DLD1 (cell line): ENCODE measurements at regions not wholly inside any gene's neighbourhood (a gene's known extent, or its start where the extent isn't known, plus 50 kb on each side); places are given as distances from the start of the nearest gene placed in this dataset.

Experiments used
- in situ Hi-C: cut with HindIII; loops from 2 replicates; pipeline ENCODE4 v1.10.0; 2017; ENCODE audit warnings: low sequenced_read_pairs

- in situ Hi-C loops, result no loop called here
These were observed 167.6 kb downstream of the LINC00237 start for GRCh38 chr20:20938599-20938998.

DNA sequence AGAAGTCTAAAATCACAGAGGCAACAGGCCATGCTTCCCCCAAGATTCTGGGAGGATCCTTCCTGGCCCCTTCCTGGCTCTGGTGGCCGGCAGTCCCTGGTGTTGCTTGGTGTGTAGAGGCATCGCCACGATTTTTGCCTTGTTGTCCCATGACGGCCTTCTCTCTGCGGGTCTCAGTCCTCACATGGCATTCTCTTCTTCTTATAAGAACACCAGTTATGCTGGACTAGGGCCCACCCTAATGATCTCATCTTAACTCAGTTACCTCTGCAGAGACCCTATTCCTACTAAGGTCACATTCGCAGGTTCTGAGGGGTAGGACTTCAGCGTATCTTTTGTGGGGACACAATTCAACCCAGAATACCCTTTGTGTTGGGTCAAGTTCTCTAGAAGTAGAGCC, 168.0 kb downstream of the LINC00237 start:
- in situ Hi-C loops, result no loop called here

GRCh38 chr20:20933142-20933958, 172.8 kb downstream of the LINC00237 start:
- in situ Hi-C loops, result no loop called here

- in situ Hi-C loops, result no loop called here
These were observed 174.0 kb downstream of the LINC00237 start for GRCh38 chr20:20932156-20932555.

- in situ Hi-C loops, result no loop called here
These were observed 174.5 kb downstream of the LINC00237 start for GRCh38 chr20:20931632-20932031.

DNA sequence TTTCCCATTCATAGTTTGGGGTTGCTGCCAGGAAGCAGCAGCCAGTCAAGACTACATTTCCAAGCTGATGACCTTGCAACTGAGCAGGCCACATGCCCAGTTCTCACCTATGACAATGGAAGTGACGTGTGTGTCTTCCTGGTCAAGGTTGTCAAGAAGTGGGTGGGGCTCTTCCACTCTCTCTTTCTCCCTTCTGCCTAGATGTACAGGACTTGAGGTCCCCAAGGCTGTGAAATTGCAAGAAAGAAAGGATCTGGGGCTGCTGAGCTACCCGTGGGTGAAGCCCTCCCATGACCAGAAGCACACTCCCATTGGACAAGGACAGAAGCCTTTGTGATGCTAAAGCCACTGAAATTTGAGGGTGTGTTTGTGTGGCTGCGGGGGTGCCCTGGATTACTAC, 175.1 kb downstream of the LINC00237 start:
- in situ Hi-C loops, result no loop called here

DNA sequence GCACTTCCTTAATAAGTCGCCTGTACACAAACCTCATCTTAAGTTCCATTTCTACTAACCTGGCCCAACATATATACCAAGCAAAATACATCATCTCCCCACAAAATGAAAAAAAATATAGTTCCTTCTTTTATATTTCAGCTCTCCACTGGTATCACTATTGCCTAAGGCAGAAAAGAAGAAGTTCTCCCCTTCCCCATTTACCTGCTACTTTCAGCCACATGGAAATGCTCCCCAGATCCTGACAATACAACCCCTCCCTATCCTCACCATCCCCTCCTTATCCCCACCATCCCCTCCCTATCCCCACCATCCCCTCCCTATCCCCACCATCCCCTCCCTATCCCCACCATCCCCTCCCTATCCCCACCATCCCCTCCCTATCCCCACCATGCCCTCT, 175.7 kb downstream of the LINC00237 start:
- in situ Hi-C loops, result no loop called here

DNA sequence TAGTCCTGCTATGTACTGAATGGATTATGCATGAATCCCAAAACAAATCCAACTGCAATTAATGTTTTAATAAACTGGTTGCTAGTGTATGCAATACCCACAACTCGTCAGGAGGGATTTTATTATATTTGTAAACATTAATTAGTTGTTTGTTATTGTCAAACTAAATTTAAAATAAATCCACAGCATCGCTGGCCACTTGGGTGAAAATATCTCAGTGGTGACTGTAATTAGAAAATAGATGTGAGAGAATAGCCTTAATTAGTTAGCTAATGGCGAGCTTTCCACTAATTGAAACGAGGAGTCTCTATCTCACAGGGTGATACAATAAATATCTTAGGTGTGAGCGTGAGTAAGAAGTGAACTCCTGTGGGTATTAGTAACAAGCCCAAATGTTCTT, 176.8 kb downstream of the LINC00237 start:
- in situ Hi-C loops, result no loop called here

DNA sequence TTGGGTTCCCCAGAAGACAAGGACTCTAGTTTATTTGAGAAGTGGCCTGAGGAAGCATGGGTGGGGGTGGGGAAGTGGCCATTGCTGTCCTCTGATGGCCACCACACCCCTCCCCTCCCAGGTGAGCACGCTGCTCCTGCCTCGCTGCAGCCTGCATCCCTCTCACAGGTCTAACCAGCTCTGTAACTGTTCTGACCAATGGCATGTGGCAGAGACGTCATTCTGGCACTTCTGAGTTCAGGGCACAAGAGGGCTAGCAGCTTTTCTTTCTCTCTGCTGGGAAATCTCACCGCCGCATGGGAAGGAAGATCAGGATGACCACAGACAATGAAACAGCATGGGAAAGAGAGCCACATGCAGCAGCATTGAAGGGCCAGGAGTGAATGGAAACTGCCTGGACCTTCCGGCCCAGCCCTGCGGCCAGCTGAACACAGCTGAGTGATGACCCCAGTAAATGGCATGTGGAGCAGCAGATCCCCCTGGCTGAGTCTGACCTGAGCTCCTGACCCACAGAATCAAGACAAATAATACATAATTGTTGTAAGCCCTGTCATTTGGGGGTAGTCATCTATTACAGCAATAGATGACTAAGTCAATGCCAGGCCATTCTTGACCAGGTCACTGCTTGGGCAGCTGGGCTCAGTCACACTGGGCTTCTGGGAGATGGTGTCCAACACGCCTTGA, 179.8 kb downstream of the LINC00237 start:
- in situ Hi-C loops, result no loop called here

- in situ Hi-C loops, result no loop called here
These were observed 185.7 kb downstream of the LINC00237 start for GRCh38 chr20:20920433-20920832.

DNA sequence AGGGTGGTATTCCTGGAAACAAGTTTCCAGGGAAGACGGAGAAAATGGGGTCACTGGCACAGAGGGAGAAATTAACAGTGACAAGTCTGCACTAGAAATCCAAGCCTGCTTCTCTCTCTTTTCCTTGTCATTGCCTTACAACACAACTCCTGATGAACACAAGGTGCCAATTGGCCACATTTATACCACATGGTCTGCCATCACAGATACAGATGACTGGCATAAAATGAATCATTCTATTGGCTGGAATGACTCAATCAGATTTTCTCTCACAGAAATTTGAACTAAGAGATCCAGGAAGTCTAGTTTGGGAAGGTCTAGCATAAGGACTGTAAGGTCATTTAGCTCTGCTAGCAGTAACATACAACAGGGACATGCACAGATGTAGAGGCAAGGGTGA, 190.3 kb downstream of the LINC00237 start:
- in situ Hi-C loops, result no loop called here

GRCh38 chr20:20904501-20904831, 192.0 kb upstream of the RALGAPA2 start:
- in situ Hi-C loops, result no loop called here

- in situ Hi-C loops, result no loop called here
These were observed 191.5 kb upstream of the RALGAPA2 start for GRCh38 chr20:20903773-20904500.

DNA sequence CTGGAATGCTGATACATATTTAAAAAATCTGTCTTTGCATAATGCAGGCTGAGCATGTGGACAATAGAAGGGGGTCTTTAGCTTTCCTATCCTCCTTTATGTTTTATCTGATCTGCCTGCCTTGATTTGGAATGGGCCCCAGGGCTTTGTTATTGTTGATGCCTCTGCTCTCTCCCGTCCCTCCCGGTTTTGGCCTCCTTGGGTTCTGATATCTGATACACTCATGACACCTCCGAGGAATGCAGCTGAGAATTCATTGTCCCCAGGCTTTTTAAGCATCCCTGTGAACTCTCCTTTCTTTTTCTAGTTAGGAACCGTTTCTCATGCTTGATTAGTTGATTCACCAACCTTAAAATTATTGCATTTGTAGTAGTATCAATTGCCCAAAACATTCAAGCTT, 185.5 kb upstream of the RALGAPA2 start:
- in situ Hi-C loops, result no loop called here

- in situ Hi-C loops, result no loop called here
These were observed 184.7 kb upstream of the RALGAPA2 start for GRCh38 chr20:20897145-20897544.

DNA sequence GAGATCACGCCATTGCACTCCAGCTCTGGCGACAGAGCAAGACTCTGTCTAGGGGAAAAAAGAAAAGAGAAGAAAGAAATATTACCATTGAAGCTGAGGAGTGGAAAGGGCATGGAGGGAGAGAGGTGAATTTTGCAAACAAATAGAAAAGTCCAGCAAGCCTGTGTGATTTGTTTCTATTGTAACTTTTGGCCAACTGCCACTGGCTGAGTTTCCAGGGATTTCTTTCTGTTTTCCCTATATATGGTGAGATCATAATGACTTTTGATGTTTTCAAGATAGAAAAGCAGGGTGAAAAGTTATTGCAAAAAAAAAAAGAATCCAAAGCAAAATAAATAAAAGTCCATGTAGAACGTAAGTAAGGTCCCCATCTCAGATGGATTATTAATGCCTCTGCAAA, 184.2 kb upstream of the RALGAPA2 start:
- in situ Hi-C loops, result no loop called here

GRCh38 chr20:20895537-20895936, 183.1 kb upstream of the RALGAPA2 start:
- in situ Hi-C loops, result no loop called here

- in situ Hi-C loops, result no loop called here
These were observed 182.3 kb upstream of the RALGAPA2 start for GRCh38 chr20:20894753-20895152.

DNA sequence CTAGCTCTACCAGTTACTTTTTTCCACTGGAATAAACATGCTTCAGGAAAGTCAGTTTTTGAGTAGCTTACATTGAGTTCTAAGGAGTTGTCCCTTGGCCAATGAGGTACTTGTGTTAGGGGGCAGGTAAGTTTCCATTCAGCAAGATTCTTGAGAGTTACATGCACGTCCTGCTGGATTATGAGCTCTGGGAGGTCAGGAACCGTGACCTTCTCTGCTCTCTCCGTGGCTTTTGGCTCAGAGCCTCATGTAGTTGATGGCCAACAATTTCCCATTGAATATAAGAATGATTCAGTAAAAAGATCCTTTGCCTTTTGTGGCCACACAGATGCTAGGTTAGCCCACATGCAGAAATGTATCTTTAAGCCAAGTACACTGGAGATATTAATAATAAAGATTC, 181.8 kb upstream of the RALGAPA2 start:
- in situ Hi-C loops, result no loop called here

GRCh38 chr20:20892328-20892727, 179.9 kb upstream of the RALGAPA2 start:
- in situ Hi-C loops, result no loop called here

DNA sequence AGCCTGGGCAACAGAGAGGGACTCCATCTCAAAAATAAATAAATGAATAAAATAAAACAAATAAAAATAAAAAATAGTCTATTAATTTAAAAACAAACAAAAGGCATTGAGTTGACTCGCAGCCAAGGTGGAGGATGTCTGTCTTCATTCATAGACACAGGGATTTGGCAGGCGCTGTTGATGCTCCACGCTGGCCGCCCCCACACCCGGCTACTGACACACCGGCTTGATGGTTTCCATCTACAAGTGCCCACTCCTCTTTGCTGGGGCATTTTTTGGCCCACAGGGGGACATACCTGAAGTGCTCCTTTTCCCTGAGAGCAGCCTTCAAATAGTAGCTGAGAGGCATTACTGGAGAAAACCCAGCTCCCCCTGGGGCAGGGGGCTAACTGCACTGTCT, 178.3 kb upstream of the RALGAPA2 start:
- in situ Hi-C loops, result no loop called here

DNA sequence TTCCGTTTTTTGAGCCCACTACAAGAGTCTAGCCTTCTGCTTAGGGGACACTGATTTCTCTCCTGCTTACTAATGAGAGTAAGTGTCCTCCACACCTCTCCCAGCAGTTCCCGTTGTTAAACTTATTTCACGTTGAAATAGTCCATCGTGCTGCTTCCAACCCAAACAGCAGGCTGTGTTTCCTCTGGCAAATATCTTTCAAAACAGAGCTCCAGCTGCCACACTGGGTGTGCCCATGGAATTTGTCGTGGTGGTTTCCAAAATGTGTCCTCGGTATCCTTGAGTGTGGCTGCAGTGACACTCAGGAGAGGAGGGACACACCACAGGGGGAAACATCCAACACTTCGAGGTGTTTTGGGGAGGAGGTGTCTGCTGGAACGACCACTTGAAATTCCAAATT, 176.5 kb upstream of the RALGAPA2 start:
- in situ Hi-C loops, result no loop called here
